Mammary epithelial cell (primary cell): ENCODE measurements at regions not wholly inside any gene's neighbourhood (a gene's known extent, or its start where the extent isn't known, plus 50 kb on each side); places are given as distances from the start of the nearest gene placed in this dataset.

Experiments
- EZH2 ChIP-seq: IDR thresholded peaks from 2 replicates; pipeline ENCODE4 v1.6.1; 2012; ENCODE audit warnings: low read length, inconsistent platforms, borderline replicate concordance
- TF ChIP-seq, protein P1 (sequence below), 2 donors: IDR thresholded peaks in 1 of 2; conservative IDR thresholded peaks in 1 of 2; 2 replicates each; pipeline ENCODE4 v1.5.1; 2011 to 2012; ENCODE audit warnings: inconsistent platforms in 2 of 2, low read length in 2 of 2, mild to moderate bottlenecking in 2 of 2, control low read depth in 1 of 2, low read depth in 1 of 2; ENCODE audit not compliant: insufficient read depth in 1 of 2; ENCODE audit errors: extremely low read depth in 1 of 2

DNA sequence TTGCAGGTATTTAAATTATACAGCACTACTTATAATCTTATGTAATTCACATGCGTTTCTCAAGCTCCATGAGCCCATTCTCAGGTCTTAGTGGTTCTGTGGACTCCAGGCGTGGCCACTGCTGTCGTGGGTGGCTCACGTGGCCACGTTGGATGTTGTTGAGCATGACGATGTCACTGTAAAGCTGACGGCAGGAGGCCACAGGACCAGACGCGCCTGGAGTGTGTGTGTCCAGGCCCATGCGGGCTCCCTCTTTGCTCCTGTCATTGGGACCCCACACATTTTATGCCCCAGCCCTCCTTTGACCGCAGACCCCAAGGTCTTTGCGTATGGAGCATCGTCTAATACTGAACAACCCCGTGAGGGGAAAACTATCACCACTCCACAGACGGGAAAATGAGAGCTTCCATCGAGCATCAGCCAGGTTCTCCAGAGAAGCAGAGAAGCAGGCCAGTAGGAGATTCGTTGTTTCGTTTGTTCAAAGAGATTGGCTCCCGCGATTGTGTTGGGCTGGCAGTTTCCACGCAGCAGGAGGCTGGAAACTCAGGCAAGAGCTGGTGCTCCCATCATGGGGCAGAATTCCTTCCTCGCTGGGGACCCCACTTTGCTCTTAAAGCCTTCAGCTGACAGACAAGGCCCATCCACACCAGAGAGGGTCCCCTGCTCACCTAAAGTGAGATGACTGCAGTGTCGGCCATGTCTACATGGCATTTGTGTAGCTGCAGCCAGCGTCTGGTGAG, 129.3 kb upstream of the SPACA7 start:
- TF ChIP-seq, protein P1, sequence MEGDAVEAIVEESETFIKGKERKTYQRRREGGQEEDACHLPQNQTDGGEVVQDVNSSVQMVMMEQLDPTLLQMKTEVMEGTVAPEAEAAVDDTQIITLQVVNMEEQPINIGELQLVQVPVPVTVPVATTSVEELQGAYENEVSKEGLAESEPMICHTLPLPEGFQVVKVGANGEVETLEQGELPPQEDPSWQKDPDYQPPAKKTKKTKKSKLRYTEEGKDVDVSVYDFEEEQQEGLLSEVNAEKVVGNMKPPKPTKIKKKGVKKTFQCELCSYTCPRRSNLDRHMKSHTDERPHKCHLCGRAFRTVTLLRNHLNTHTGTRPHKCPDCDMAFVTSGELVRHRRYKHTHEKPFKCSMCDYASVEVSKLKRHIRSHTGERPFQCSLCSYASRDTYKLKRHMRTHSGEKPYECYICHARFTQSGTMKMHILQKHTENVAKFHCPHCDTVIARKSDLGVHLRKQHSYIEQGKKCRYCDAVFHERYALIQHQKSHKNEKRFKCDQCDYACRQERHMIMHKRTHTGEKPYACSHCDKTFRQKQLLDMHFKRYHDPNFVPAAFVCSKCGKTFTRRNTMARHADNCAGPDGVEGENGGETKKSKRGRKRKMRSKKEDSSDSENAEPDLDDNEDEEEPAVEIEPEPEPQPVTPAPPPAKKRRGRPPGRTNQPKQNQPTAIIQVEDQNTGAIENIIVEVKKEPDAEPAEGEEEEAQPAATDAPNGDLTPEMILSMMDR (conservative IDR thresholded peaks at IDR 0.05 in 1 of 2, IDR thresholded peaks at IDR 0.05 in 1 of 2; ENCODE audit: extremely low read depth in 1 of 2, insufficient read depth in 1 of 2, low read depth in 1 of 2, low read length in 2 of 2), result no peak
- TF ChIP-seq EZH2, result no peak
